Renal cortex interstitium (tissue), 11 donors: ENCODE measurements at regions not wholly inside any gene's neighbourhood (a gene's known extent, or its start where the extent isn't known, plus 50 kb on each side); places are given as distances from the start of the nearest gene placed in this dataset.

ENCODE experiments used
- DNase-seq, 11 donors: peaks; one replicate each; pipeline ENCODE4 v3.0.0-alpha.2; 2013; ENCODE audit warnings: low read depth in 9 of 11, low spot score in 4 of 11; ENCODE audit errors: extremely low read depth in 1 of 11

DNA sequence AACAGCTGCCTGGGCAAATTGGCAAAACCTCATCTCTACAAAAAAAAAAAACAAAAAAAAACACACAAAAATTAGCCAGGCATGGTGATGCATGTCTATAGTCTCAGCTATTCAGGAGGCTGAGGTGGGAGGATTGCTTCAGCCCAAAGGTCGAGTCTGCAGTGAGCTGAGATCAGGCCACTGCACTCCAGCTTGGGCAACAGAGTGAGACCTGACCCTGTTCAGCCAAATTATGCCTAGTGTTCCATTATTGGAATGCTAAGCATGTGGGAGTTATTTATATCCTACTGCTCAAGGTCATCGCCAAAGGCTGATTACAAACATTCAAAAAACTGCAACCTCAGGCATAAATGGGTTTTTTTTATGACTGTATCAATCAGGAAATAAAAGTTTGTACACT lies 1251.0 kb upstream of the PCDH9 start:
- no peak for DNase-seq

- no peak for DNase-seq
Observed at GRCh38 chr13:68473834-68474326, 1243.7 kb upstream of the PCDH9 start.

- no peak for DNase-seq
Observed at GRCh38 chr13:68467160-68467559, 1237.0 kb upstream of the PCDH9 start.

- no peak for DNase-seq
Observed at GRCh38 chr13:68440874-68441273, 1210.7 kb upstream of the PCDH9 start.

DNA sequence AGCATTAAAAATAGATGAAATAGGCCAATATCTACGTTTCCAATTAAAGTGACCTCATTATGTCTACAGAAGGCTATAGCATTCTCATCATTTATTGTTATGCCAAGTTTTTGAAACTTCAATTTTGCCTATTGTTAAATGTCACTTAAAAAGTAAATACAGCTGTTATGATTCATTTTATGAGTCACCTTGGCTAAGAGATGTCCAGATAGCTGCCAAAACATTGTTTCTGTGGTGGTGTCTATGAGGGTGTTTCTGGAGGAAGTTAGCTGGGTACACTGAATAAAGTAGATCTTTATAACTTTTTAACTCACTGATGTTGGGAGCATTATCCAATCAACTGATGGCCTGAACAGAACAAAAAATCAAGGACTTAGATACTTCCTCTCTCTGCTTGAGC lies 1209.7 kb upstream of the PCDH9 start:
- DNase-seq = no peak

GRCh38 chr13:68428292-68428691 lies 1198.2 kb upstream of the PCDH9 start:
- DNase-seq = no peak

GRCh38 chr13:68417801-68418200 lies 1187.7 kb upstream of the PCDH9 start:
- DNase-seq = peak in 7 of 11 donors; percentile 2 to 13 (median 6)

GRCh38 chr13:68410007-68410406 lies 1179.9 kb upstream of the PCDH9 start:
- DNase-seq = no peak

- DNase-seq = no peak
Observed at GRCh38 chr13:68390987-68391386, 1160.9 kb upstream of the PCDH9 start.

DNA sequence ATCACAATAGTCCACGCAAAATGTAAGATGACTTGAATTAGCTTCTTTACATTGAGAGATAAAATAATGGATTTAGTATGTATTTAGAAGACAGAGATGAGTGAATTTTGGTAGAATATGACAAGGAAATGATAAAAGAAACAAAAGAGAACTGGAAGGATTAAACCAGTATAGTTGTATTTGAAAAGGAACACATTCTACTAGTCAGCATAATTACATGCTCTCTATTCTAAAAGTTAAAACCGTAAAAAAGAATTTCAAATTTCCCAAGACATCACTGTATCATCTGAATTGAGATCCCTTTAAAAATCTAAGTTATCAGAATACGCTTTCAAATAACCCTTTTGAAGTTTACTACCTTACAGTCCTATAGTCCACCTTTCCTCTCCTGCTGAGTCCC lies 1156.7 kb upstream of the PCDH9 start:
- no peak for DNase-seq

GRCh38 chr13:68380041-68380973 lies 1150.2 kb upstream of the PCDH9 start:
- no peak for DNase-seq

DNA sequence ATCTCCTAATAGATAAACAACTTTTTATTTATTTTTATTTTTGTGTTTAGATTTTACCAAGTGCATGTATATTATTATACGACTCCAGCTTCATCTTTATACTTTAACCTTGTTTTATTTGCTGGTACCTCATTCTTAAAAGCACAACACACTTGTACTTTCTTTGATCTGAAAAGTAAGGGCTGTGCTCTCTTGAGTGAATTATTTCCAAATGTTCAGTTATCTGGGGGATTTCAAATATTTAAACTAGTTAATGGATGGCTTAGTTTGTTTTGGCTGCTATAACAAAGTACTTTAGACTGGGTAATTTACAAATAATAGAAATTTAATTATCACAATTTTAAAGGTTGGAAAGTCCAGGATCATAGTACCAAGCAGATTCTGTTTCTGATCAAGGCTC lies 1148.2 kb upstream of the PCDH9 start:
- no peak for DNase-seq

- no peak for DNase-seq
Observed at GRCh38 chr13:68375004-68375403, 1144.9 kb upstream of the PCDH9 start.

DNA sequence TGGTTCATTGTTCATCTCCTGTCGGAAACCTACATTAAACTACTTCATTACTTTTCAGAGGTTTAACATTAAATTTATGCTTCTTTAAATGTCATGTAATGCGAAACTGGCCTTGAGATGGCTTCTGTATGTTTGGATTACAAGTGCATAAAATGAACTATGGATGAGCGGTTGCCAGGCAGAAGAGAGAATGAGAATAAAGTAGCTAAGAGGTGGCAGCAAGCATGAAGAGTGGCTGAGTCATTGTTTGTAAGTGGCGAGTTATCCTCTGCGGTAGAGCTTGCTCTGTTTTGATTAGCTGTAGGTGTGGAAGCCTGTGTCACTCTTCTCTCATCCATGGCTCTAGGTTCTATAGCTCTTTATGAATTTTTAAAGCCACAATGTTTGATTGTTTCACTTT lies 1139.6 kb upstream of the PCDH9 start:
- DNase-seq = no peak

GRCh38 chr13:68368922-68369321 lies 1138.8 kb upstream of the PCDH9 start:
- no peak for DNase-seq

DNA sequence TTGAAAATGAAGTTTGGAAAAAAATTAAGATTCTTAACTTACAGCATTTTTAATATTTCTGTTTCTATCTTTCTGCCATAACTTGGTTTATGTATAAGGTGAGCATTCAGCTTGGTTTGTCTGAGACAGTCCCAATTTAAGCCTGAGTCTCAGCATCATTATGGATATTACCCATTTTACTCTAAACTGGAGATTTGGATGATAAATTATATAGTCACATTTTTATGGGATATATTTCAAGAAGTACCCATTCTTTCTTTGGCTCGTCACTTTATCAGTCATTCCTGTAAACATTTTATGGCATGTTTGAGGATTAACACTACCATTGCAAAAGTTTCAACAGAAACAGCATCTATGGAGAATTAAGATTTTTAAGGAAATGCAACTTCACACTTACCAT lies 1129.0 kb upstream of the PCDH9 start:
- no peak for DNase-seq

DNA sequence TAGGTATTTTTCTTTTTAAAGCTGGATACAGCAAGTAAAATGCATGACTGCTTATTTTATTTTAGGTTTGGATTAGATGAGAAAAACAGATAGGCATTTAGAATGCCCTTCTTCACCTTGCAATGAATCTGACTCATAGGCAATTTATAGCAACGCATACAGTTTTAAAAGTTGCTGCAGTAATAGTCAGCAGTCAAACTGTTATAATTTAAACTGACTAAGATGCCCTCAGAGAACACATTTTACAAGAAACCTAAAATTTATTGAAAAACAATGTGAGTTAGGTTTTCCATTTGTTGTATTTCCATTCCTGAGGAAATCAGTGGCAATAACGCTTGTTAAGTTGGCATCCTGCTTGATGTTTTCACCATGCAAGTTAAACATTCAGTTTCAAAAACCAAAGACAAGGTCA lies 1128.2 kb upstream of the PCDH9 start:
- no peak for DNase-seq

DNA sequence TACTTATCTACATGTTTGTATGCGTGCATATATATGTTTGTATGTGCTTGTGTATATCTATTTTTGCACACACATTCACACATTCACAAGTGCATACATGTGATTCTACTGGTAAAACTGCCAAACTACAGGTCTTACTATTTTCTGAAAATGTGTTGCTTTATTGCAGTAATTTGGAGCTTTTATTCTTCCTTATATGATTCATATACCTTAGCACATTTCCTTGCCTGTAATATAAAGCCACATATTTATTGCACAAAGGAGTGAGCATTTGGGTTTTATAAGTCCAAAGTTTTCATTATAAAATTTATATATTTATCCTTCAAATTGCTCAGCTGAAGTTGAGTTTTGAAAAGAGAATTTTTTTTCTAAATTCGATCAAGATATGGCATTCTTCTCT lies 1120.4 kb upstream of the PCDH9 start:
- no peak for DNase-seq

DNA sequence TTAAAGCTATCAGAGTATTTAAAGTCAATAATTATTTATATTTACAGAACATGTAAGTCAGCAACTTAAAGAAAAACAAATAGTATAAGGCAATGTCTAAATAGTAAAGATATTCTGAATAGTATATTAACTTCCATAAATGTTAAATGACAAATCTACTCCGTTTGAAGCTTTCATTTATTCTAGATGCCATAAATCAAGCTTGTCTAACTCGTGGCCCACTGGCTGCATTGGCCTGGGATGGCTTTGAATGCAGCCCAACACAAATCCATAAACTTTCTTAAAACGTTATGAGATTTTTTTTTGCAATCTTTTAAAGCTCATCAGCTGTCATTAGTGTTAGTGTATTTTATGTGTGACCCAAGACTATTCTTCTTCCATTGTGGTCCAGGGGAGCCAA lies 1117.1 kb upstream of the PCDH9 start:
- no peak for DNase-seq

DNA sequence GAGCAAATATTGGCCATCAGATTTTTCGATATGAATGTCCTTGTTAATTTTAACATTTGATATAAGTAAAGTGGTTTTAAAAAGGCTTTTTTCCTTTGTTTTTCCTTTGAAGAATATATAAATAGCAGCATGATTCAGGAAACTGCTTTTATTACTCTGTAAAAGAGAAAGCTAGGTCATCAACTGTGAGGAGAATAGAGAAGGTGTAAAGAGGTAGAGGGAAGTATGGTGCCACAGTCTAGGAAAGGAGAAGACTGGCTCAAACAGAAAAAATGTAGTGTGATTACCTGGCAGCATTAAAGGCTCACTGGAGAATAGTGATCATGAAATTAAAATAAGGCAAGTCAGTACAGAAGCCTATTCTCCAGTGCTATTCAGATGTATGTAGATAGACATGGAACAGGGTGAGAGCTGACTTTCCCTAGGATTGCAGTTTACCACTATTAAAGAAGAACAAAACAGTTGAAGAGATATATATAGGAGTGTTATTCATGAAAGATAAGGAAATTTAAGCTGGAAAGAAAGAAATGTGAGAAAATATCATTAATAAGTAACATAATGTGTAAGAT lies 1115.9 kb upstream of the PCDH9 start:
- no peak for DNase-seq

GRCh38 chr13:68323124-68323523 lies 1093.0 kb upstream of the PCDH9 start:
- no peak for DNase-seq
